ENCODE measurements at regions not wholly inside any gene's neighbourhood (a gene's known extent, or its start where the extent isn't known, plus 50 kb on each side); places are given as distances from the start of the nearest gene placed in this dataset.

DNA sequence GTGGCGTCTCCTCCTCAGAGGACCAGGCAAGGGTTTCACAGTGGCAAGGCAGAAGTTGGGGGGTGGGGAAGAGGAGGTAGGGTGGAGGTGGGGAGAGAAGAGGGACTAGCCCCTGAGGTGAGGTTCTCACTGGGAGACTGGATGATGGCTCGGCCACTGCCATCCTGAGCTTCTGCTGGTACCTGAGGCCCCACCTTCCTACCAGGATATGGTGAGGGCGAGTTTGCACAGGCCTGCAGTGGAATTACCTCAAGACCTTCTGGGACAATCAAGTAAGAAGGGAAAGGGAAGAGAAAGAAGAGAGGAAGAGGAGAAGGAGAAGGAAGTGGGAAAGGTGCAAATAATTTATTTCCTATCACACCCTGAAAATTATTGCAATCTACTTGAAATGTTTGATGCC, 111.8 kb upstream of the GDF10 start:
- DNase-seq: no peak
- Histone ChIP-seq H4K20me1 (ENCODE audit: insufficient read depth, low read length) (no peaks in the 10 kb centered on the region), H3K27ac (ENCODE audit: low read length) (no peak overlapping the region), H3K4me2 (ENCODE audit: low read depth, low read length) (no peak overlapping the region), H3K27me3 (replicated peaks; ENCODE audit: insufficient read depth, low read length) (no peaks in the 10 kb centered on the region), H3K9me2 (replicated peaks; ENCODE audit: insufficient read depth, low read length) (no peaks in the 10 kb centered on the region), H2AFZ (ENCODE audit: low read length) (no peak overlapping the region), H3K36me3 (replicated peaks; ENCODE audit: insufficient read depth, low read length) (no peaks in the 10 kb centered on the region), H3K4me1 (ENCODE audit: low read length) (no peaks in the 10 kb centered on the region), H3K9me3 (replicated peaks; ENCODE audit: insufficient read depth, low read length) (no peaks in the 10 kb centered on the region), H3K79me2 (ENCODE audit: low read length) (no peaks in the 10 kb centered on the region), H3K4me3 (ENCODE audit: low read length) (no peak overlapping the region), H3F3A (ENCODE audit: insufficient read depth, low read length) (no peaks in the 10 kb centered on the region), H3K9ac (ENCODE audit: low read length) (no peak overlapping the region)
- TF ChIP-seq CTCF (IDR thresholded peaks at IDR 0.05; ENCODE audit: low read length): no peak
- no peak for TF ChIP-seq EZH2phosphoT487 (IDR thresholded peaks at IDR 0.05; ENCODE audit: low read length)
- TF ChIP-seq EZH2 (optimal IDR thresholded peaks at IDR 0.05; ENCODE audit: low read depth, low read length): no peak

- no peaks in the 10 kb centered on the region for H3K9me2 ChIP-seq (replicated peaks; ENCODE audit: insufficient read depth, low read length)
- no peak overlapping the region for H3K9ac ChIP-seq (ENCODE audit: low read length)
- no peak overlapping the region for H3K27ac ChIP-seq (ENCODE audit: low read length)
- H3K4me3 ChIP-seq (ENCODE audit: low read length): no peak overlapping the region
- no peaks in the 10 kb centered on the region for H3K4me1 ChIP-seq (ENCODE audit: low read length)
- no peak overlapping the region for H2AFZ ChIP-seq (ENCODE audit: low read length)
- no peaks in the 10 kb centered on the region for H4K20me1 ChIP-seq (ENCODE audit: insufficient read depth, low read length)
- H3K36me3 ChIP-seq (replicated peaks; ENCODE audit: insufficient read depth, low read length): no peaks in the 10 kb centered on the region
- no peak overlapping the region for H3K4me2 ChIP-seq (ENCODE audit: low read depth, low read length)
- TF ChIP-seq CTCF (IDR thresholded peaks at IDR 0.05; ENCODE audit: low read length) (no peak), EZH2phosphoT487 (IDR thresholded peaks at IDR 0.05; ENCODE audit: low read length) (no peak), EZH2 (optimal IDR thresholded peaks at IDR 0.05; ENCODE audit: low read depth, low read length) (no peak)
- no peaks in the 10 kb centered on the region for H3K9me3 ChIP-seq (replicated peaks; ENCODE audit: insufficient read depth, low read length)
- no peak for DNase-seq
- H3F3A ChIP-seq (ENCODE audit: insufficient read depth, low read length): no peaks in the 10 kb centered on the region
- no peaks in the 10 kb centered on the region for H3K79me2 ChIP-seq (ENCODE audit: low read length)
- no peaks in the 10 kb centered on the region for H3K27me3 ChIP-seq (replicated peaks; ENCODE audit: insufficient read depth, low read length)
Observed at GRCh38 chr10:47189802-47190201, 110.2 kb upstream of the GDF10 start.

DNA sequence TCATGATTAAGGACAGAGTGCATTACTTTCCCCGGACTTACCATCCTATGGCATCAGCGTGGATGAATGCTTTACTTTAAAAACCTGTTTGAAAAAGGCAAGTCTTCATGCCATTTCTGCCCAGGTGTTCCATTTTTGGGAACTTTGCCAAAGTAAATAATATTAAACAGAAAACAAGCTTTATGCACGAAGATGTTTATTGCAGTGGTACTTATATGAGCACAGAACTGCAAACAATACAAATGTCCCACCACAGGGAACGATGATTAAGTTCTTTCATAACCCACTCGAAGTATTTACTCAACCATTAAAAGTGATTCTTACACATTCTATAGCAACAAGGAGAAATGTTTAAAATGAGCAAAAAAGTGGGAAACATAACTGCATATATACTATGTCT, 109.7 kb upstream of the GDF10 start:
- TF ChIP-seq CTCF (IDR thresholded peaks at IDR 0.05; ENCODE audit: low read length) (no peak), EZH2phosphoT487 (IDR thresholded peaks at IDR 0.05; ENCODE audit: low read length) (no peak), EZH2 (optimal IDR thresholded peaks at IDR 0.05; ENCODE audit: low read depth, low read length) (no peak)
- Histone ChIP-seq H3K9me3 (replicated peaks; ENCODE audit: insufficient read depth, low read length) (no peaks in the 10 kb centered on the region), H3K27me3 (replicated peaks; ENCODE audit: insufficient read depth, low read length) (no peaks in the 10 kb centered on the region), H3K4me2 (ENCODE audit: low read depth, low read length) (no peak overlapping the region), H3K4me1 (ENCODE audit: low read length) (no peaks in the 10 kb centered on the region), H4K20me1 (ENCODE audit: insufficient read depth, low read length) (no peaks in the 10 kb centered on the region), H3K79me2 (ENCODE audit: low read length) (no peaks in the 10 kb centered on the region), H2AFZ (ENCODE audit: low read length) (no peak overlapping the region), H3K4me3 (ENCODE audit: low read length) (no peak overlapping the region), H3K9me2 (replicated peaks; ENCODE audit: insufficient read depth, low read length) (no peaks in the 10 kb centered on the region), H3K36me3 (replicated peaks; ENCODE audit: insufficient read depth, low read length) (no peaks in the 10 kb centered on the region), H3F3A (ENCODE audit: insufficient read depth, low read length) (no peaks in the 10 kb centered on the region), H3K27ac (ENCODE audit: low read length) (no peak overlapping the region), H3K9ac (ENCODE audit: low read length) (no peak overlapping the region)
- DNase-seq: no peak
